AG20443 (cell line): ENCODE measurements at regions not wholly inside any gene's neighbourhood (a gene's known extent, or its start where the extent isn't known, plus 50 kb on each side); places are given as distances from the start of the nearest gene placed in this dataset.

Experiments
- DNase-seq: peaks from one replicate; pipeline ENCODE4 v3.0.0; 2012; ENCODE audit warnings: low spot score, mixed read lengths

- no peak for DNase-seq
These were observed 55.2 kb upstream of the IL12B start for GRCh38 chr5:159385536-159385935.

GRCh38 chr5:159386028-159386711, 55.9 kb upstream of the IL12B start:
- no peak for DNase-seq

GRCh38 chr5:159392871-159393270, 62.6 kb upstream of the IL12B start:
- no peak for DNase-seq

GRCh38 chr5:159393854-159394274, 63.6 kb upstream of the IL12B start:
- DNase-seq, result no peak

- DNase-seq, result no peak
These were observed 64.9 kb upstream of the IL12B start for GRCh38 chr5:159395202-159395601.

- DNase-seq, result no peak
These were observed 68.6 kb upstream of the IL12B start for GRCh38 chr5:159398936-159399335.

GRCh38 chr5:159400476-159400875, 70.2 kb upstream of the IL12B start:
- no peak for DNase-seq

- no peak for DNase-seq
These were observed 72.0 kb upstream of the IL12B start for GRCh38 chr5:159402311-159402710.

GRCh38 chr5:159402856-159403255, 72.6 kb upstream of the IL12B start:
- no peak for DNase-seq

GRCh38 chr5:159403906-159404681, 73.8 kb upstream of the IL12B start:
- no peak for DNase-seq

- no peak for DNase-seq
These were observed 75.3 kb upstream of the IL12B start for GRCh38 chr5:159405611-159406031.

GRCh38 chr5:159406571-159406970, 76.3 kb upstream of the IL12B start:
- DNase-seq, result no peak

GRCh38 chr5:159409801-159410200, 79.5 kb upstream of the IL12B start:
- DNase-seq, result no peak

- DNase-seq, result no peak
These were observed 80.2 kb upstream of the IL12B start for GRCh38 chr5:159410480-159410879.

- DNase-seq, result no peak
These were observed 80.8 kb upstream of the IL12B start for GRCh38 chr5:159411115-159411514.

GRCh38 chr5:159412284-159413046, 82.2 kb upstream of the IL12B start:
- no peak for DNase-seq

- no peak for DNase-seq
These were observed 83.7 kb upstream of the IL12B start for GRCh38 chr5:159414021-159414420.

GRCh38 chr5:159415301-159415937, 85.1 kb upstream of the IL12B start:
- DNase-seq, result peak; percentile 45

- DNase-seq, result no peak
These were observed 86.2 kb upstream of the IL12B start for GRCh38 chr5:159416438-159416837.

GRCh38 chr5:159417170-159417569, 86.9 kb upstream of the IL12B start:
- no peak for DNase-seq

- no peak for DNase-seq
These were observed 89.3 kb upstream of the IL12B start for GRCh38 chr5:159419576-159419975.

- no peak for DNase-seq
These were observed 90.7 kb upstream of the IL12B start for GRCh38 chr5:159420940-159421339.
